ENCODE measurements at regions not wholly inside any gene's neighbourhood (a gene's known extent, or its start where the extent isn't known, plus 50 kb on each side); places are given as distances from the start of the nearest gene placed in this dataset.
"Not testable (repeated sequence)": the region's sequence is repeated elsewhere in the genome, so short reads cannot be mapped to it uniquely, and the experiment has no call there.

GRCh38 chr12:131304642-131305041 lies 350.9 kb downstream of the ADGRD1 start:
- not testable (repeated sequence) for TF ChIP-seq POLR2AphosphoS5, POLR2A, EP300 (IDR thresholded peaks at IDR 0.05)
- TF ChIP-seq, protein P1, sequence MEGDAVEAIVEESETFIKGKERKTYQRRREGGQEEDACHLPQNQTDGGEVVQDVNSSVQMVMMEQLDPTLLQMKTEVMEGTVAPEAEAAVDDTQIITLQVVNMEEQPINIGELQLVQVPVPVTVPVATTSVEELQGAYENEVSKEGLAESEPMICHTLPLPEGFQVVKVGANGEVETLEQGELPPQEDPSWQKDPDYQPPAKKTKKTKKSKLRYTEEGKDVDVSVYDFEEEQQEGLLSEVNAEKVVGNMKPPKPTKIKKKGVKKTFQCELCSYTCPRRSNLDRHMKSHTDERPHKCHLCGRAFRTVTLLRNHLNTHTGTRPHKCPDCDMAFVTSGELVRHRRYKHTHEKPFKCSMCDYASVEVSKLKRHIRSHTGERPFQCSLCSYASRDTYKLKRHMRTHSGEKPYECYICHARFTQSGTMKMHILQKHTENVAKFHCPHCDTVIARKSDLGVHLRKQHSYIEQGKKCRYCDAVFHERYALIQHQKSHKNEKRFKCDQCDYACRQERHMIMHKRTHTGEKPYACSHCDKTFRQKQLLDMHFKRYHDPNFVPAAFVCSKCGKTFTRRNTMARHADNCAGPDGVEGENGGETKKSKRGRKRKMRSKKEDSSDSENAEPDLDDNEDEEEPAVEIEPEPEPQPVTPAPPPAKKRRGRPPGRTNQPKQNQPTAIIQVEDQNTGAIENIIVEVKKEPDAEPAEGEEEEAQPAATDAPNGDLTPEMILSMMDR (IDR thresholded peaks at IDR 0.05): not testable (repeated sequence)

Measured in suprapubic skin (tissue), 4 donors.